SK-N-SH (cell line): ENCODE measurements at regions not wholly inside any gene's neighbourhood (a gene's known extent, or its start where the extent isn't known, plus 50 kb on each side); places are given as distances from the start of the nearest gene placed in this dataset.

Experiments used
- MXI1 ChIP-seq: IDR thresholded peaks from 2 replicates; pipeline ENCODE4 v1.6.1; 2012; ENCODE audit warnings: mild to moderate bottlenecking, low read depth, low read length, improper control_type of control experiment
- NFIC ChIP-seq: IDR thresholded peaks from 2 replicates; pipeline ENCODE4 v1.4.0; 2012; ENCODE audit warnings: borderline replicate concordance
- RFX5 ChIP-seq: IDR thresholded peaks from 2 replicates; pipeline ENCODE4 v1.6.1; 2012; ENCODE audit warnings: mild to moderate bottlenecking, improper control_type of control experiment, low read length
- TAF1 ChIP-seq: IDR thresholded peaks from 2 replicates; pipeline ENCODE4 v1.6.1; 2012; ENCODE audit warnings: low read depth, mild to moderate bottlenecking, low read length, moderate library complexity, borderline replicate concordance
- YY1 ChIP-seq: IDR thresholded peaks from 2 replicates; pipeline ENCODE4 v1.4.0; 2012; ENCODE audit warnings: low read depth, mild to moderate bottlenecking
- TF ChIP-seq, protein P1 (sequence below): fragments of 200-600 bp; sonication (generic); IDR thresholded peaks from 2 replicates; pipeline ENCODE4 v1.6.1; 2017; ENCODE audit warnings: antibody characterized with exemption, mild to moderate bottlenecking, moderate library complexity

DNA sequence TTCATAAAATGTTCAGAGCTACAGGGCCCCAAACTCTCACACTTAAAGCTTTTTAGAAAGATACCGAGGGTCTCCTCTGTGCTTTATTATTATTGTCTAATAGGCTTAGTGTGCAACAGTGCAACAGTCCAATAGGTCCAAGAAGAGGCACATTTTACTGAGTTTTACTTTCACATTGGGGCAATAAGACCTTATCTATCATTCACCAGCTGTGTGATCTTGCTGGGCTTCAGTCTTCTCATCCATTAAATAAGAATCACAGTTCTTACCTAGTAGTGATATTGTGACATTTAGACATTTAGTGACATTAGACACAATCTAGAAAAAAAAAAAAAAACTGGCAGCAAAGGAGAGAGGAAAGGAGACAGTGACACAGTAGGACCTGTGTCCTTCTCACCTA lies 175.8 kb upstream of the NFIA start:
- TF ChIP-seq, protein P1, sequence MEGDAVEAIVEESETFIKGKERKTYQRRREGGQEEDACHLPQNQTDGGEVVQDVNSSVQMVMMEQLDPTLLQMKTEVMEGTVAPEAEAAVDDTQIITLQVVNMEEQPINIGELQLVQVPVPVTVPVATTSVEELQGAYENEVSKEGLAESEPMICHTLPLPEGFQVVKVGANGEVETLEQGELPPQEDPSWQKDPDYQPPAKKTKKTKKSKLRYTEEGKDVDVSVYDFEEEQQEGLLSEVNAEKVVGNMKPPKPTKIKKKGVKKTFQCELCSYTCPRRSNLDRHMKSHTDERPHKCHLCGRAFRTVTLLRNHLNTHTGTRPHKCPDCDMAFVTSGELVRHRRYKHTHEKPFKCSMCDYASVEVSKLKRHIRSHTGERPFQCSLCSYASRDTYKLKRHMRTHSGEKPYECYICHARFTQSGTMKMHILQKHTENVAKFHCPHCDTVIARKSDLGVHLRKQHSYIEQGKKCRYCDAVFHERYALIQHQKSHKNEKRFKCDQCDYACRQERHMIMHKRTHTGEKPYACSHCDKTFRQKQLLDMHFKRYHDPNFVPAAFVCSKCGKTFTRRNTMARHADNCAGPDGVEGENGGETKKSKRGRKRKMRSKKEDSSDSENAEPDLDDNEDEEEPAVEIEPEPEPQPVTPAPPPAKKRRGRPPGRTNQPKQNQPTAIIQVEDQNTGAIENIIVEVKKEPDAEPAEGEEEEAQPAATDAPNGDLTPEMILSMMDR, result no peak
- TF ChIP-seq MXI1, result no peak
- TF ChIP-seq NFIC, result no peak
- no peak for TF ChIP-seq YY1
- TF ChIP-seq TAF1, result no peak
- TF ChIP-seq RFX5, result no peak
